Left hindlimb (tissue), 1 donor: ENCODE measurements at regions not wholly inside any gene's neighbourhood (a gene's known extent, or its start where the extent isn't known, plus 50 kb on each side); places are given as distances from the start of the nearest gene placed in this dataset.
"Not testable (repeated sequence)": the region's sequence is repeated elsewhere in the genome, so short reads cannot be mapped to it uniquely, and the experiment has no call there.

Experiments
- DNase-seq: peaks from one replicate; pipeline ENCODE4 v3.0.0-alpha.2; 2018

DNA sequence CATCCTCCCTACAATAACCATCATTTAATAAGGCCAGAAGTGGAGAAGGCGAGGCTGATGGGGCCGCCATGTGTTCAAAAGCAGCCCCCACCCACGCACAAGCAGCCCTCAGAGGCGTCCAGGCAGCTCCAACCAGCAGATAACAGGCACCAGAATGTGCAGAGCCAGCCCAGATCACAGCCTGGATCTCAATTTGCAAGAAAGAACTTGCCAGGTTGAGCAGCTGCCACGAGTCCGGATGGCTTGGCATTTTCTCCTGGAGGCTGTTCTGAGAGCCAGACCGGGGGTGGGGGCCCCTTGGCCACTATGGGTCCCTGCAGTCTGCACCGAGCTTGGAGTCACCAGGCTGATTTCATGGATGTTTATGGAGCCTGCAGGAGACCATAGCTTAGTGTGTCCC, 338.1 kb downstream of the PREX1 start:
- DNase-seq, result peak; percentile 47

DNA sequence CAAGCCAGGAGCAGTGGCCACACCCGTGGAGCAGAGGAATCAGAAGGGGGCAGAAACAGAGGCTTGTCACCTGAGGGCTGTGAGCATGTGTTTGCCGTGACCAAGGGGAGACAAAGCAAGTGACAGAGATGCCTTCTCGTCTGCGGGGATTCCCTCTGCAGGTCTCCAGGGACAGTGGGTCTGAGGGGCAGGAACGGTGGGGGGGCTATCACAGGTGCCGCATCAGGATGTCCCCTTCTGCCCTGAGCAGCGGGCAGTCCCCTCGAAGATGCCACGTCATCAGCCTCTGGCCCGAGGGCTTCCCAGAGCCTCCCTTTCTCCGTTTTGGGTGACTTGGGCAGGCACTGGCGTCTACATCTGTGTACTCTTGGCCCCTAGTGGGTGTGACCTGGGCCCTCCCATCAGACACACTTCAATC, 338.7 kb downstream of the PREX1 start:
- no peak for DNase-seq

DNA sequence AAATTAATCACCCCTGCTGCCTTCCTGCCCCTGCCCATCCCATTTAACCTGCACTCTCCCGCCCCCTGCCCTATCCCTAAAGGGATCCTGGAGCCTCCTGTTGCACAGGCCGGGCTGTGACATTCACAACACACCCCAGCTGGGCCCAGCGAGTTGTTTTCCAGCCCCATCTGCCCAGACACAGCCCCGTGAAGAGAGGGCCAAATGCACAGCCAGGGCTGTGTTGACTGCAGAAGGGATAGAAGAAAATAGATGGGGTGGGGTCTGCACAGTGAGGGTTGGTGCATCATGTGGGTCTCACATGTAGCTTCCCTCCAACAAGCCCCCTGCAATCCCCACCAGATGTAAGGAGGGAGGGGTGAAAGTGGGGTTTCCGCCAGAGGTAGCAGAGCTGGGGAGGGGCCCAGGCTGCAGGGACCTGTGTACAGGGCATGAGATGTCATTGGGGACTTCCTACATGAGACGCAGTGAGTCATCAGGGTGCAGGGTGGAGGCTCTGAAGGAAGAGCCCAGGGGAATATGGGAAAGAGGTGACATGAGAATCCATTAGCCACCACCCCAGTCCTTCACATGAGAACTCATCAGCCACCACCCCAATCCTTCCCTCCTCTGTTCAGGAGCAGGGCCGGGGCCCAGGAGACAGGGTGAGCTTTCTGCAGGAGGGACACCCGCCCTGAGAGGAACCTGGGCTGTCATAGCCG, 339.3 kb downstream of the PREX1 start:
- DNase-seq, result not testable (repeated sequence)

GRCh38 chr20:48486065-48486464, 341.7 kb downstream of the PREX1 start:
- no peak for DNase-seq

- DNase-seq, result not testable (repeated sequence)
Measured at GRCh38 chr20:48485153-48485552, 342.6 kb downstream of the PREX1 start.

- no peak for DNase-seq
Measured at GRCh38 chr20:48483334-48484066, 344.3 kb downstream of the PREX1 start.

GRCh38 chr20:48482790-48483189, 345.0 kb downstream of the PREX1 start:
- DNase-seq, result no peak

- DNase-seq, result no peak
Measured at GRCh38 chr20:48480216-48480772, 347.5 kb downstream of the PREX1 start.

DNA sequence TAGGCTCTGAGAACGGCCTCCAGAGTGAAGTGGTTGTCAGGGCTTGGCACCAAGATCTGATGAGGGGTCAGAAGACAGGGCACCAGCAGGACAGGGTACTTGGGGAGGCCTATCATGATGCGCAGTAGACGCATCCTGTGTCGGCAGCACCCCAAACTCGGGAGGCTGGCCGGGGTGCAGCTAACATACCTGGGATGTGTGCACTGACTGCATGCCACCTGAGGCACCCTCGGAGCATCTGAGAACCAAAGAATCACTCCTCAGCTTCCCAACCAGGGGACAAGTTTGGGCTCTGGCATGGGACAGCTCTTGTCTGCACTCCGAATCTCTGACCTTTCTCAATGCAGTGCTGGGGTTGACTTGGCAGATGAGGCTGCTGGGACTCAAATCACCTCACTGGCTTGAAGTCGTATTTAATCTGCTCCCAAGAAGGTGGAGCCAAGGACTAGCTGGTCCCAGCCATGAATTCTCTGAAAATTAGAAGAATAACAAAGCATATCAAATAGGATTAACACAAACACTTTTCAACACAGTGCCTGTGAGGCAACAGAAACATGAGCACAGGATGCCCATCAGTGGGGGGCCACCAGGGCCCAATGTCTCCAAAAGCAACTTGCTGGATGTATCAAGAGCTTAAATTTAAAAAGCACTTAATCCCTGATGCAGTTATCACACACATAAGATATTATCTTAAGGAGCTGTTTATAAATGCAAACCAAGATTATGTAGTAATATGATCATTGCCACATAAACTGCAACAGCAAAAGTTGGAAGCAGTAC, 348.8 kb downstream of the PREX1 start:
- DNase-seq, result no peak

DNA sequence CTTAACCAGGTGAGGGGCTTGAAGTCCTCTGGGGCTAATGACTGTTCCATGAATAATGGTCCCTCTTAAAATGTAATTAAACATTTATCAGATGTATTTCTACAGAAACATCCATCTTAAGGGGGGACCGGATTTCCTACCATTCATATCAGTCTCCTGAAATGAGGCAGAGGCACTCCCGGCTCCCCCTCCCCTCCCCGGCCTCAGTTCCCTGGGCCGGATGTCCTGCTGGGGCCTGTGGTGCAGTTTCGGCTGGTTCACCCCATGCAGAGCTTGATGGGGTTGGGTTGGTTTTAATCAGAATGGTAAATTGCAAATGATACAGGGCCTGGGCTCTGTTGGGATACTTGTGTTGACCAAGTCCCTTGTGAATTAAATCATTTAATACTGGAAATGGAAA, 349.4 kb downstream of the PREX1 start:
- no peak for DNase-seq

DNA sequence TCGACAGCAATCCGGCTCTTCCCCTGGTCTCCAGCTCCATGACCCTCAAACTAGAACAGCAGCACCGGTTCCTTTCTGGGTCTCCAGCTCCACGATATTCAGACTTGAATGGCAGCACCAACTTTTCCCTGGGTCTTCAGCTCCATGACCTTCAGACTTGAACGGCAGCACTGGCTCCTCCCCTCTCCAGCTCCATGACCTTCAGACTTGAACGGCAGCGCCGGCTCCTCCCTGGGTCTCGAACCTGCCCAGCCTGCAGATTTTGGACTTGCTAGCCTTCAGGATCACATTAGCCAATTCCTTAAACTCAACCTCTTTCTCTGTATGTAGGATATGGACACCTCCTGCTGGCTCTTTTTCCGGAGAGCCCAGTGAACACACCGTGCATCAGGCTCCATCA, 350.9 kb downstream of the PREX1 start:
- no peak for DNase-seq

- no peak for DNase-seq
Measured at GRCh38 chr20:48474022-48474421, 353.8 kb downstream of the PREX1 start.

GRCh38 chr20:48471759-48472408, 355.9 kb downstream of the PREX1 start:
- DNase-seq, result no peak

DNA sequence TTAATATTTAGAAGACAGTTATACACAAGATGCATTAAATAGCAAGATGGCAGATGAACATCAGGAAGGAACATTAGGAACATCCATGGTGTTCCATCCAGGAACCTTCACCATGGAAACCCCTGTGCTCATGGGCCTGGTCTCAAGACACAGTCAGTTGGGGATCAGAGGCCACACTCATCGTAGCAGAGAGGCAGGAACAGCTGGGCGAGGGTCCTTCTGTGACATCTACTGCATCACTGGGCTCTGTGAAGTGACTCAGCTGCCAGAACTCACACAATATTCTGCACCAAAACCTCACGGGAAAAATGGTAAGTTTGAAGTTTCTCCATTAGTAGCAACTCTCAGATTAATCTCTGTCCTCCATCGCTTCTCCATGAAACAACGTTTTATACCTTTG, 356.6 kb downstream of the PREX1 start:
- no peak for DNase-seq

DNA sequence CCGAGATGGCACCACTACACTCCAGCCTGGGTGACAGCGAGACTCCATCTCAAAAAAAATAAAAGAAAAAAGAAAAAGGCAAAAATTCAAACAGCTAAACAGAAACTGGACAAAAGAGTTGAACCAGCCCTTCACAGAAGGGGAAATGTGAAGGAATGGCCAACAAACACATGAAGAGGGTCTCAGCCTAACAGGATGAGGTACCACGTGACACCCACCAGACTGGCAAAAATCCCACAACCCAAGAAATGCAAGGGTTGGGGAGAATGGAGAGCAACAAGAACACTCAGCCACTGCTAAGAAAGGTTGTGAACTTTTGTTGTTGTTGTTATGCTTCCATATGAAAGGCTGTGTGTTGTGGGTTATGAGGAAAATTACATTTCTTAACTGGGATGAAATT, 357.7 kb downstream of the PREX1 start:
- DNase-seq, result no peak

GRCh38 chr20:48469026-48469425, 358.8 kb downstream of the PREX1 start:
- DNase-seq, result no peak

- no peak for DNase-seq
Measured at GRCh38 chr20:48468571-48468970, 359.2 kb downstream of the PREX1 start.

- no peak for DNase-seq
Measured at GRCh38 chr20:48467622-48468021, 360.2 kb downstream of the PREX1 start.

- no peak for DNase-seq
Measured at GRCh38 chr20:48465271-48465670, 362.5 kb downstream of the PREX1 start.

DNA sequence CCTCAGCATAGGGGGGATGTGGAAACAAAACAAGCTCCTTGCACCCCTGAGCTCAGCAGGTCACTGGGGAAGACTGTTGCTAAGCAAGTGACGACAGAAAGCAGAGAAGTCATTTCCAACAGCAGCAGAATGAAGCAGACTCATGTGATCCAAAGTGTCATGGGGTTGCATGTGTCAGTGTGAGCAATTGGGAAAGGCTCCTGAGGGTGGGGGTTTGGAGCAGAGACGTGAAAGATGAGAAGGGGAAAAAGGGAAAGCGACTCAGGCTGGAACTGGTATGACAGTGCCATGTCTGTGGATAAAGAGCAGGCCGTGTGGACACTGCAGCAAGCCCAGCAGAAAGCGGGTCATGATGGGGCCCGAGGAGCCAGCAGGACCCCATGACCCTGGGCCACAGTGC, 363.9 kb downstream of the PREX1 start:
- DNase-seq, result peak; percentile 40

DNA sequence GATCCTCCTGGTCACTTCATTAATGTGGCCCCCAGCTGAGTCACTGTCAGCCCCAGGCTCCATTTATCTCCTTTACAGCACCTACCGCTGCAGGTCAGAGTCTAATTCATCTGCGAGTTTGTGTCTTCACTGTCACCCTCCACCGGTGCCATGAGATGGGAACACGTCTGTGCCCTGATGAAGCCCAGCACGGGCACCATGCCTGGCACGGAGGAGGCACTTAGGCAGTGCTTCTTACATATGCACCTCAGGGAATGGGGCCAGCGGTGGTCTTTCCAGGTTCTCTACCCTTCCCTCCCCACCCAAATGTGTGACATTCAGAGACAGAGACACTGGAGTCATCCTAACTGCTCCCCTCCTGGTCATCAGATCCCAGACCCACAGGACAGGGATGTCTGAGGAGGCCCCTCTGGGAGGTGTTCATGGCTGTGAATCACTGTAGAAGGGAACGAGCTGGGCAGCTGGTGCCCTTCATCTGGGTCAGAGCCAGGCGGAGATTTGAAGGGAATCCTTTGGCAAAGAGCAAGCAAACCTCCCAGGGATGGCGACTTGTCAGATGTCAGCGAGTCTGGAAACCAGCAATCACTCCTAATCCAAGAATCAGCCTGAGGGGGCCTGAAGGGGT, 364.6 kb downstream of the PREX1 start:
- peak; percentile 52 for DNase-seq

GRCh38 chr20:48461735-48462119, 366.1 kb downstream of the PREX1 start:
- no peak for DNase-seq
